ENCODE measurements at regions not wholly inside any gene's neighbourhood (a gene's known extent, or its start where the extent isn't known, plus 50 kb on each side); places are given as distances from the start of the nearest gene placed in this dataset.

DNA sequence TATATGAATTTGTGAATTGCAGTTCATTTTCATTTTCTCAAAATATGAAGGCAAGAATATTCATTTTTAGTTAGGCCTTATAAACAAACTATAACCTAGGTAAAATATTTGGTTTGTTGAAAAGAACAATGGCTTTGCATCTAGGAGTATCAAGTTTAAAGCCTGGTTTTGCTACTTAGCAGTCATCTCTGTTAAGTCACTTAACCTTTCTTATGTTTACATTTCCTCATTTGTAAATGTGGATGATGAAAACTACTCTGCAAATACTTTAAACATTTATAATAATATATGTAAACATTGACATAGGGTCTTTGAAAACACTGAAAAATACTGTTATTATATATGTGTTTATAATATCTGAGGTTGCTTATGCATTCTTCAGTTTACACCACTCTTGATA, 135.5 kb downstream of the CENPW start:
- H3K9me1 ChIP-seq (ENCODE audit: insufficient read depth, low read length), result no peaks in the 10 kb centered on the region
- no peak overlapping the region for H2AK9ac ChIP-seq (replicated peaks; ENCODE audit: low read depth, low read length, poor library complexity)
- H4K8ac ChIP-seq (ENCODE audit: low read depth in 2 of 2, low read length in 2 of 2), result no peak overlapping the region
- CTCF ChIA-PET, result no interaction called here
- no peak overlapping the region for H2AK5ac ChIP-seq (ENCODE audit: low read depth, low read length)
- no peak overlapping the region for H3K4me3 ChIP-seq (ENCODE audit: insufficient read depth, low read depth, low read length)
- intact Hi-C loops (cut with micrococcal nuclease) (no loop called here), dilution Hi-C loops (cut with HindIII; ENCODE audit: low sequenced_read_pairs, unreplicated experiment) (no loop called here), in situ Hi-C loops (cut with MboI; ENCODE audit: low sequenced_read_pairs) (no loop called here)
- H4K20me1 ChIP-seq (ENCODE audit: insufficient read depth, low read length), result no peaks in the 10 kb centered on the region
- DNase-seq (peak; percentile 2), ATAC-seq (ENCODE audit: low read depth) (peak; percentile 75)
- H3K36me3 ChIP-seq (ENCODE audit: control insufficient read depth, insufficient read depth, low read length), result no peaks in the 10 kb centered on the region
- POLR2A ChIA-PET (ENCODE audit: unreplicated experiment), result no interaction called here
- H3K9ac ChIP-seq (ENCODE audit: low read depth, low read length), result no peak overlapping the region
- H4K91ac ChIP-seq (ENCODE audit: insufficient read depth, low read depth, low read length), result no peak overlapping the region
- H3K9me3 ChIP-seq (ENCODE audit: control insufficient read depth, insufficient read depth, low read length), result no peaks in the 10 kb centered on the region
- H2BK120ac ChIP-seq (ENCODE audit: low read depth, low read length), result no peak overlapping the region
- H3K4me1 ChIP-seq (ENCODE audit: control insufficient read depth, insufficient read depth, low read length), result no peaks in the 10 kb centered on the region; the same call in 1 of the 2 replicates
- TF ChIP-seq, protein P1, sequence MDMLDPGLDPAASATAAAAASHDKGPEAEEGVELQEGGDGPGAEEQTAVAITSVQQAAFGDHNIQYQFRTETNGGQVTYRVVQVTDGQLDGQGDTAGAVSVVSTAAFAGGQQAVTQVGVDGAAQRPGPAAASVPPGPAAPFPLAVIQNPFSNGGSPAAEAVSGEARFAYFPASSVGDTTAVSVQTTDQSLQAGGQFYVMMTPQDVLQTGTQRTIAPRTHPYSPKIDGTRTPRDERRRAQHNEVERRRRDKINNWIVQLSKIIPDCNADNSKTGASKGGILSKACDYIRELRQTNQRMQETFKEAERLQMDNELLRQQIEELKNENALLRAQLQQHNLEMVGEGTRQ (IDR thresholded peaks at IDR 0.05; ENCODE audit: low read depth, low read length), result no peak
- TF ChIP-seq, protein P2, sequence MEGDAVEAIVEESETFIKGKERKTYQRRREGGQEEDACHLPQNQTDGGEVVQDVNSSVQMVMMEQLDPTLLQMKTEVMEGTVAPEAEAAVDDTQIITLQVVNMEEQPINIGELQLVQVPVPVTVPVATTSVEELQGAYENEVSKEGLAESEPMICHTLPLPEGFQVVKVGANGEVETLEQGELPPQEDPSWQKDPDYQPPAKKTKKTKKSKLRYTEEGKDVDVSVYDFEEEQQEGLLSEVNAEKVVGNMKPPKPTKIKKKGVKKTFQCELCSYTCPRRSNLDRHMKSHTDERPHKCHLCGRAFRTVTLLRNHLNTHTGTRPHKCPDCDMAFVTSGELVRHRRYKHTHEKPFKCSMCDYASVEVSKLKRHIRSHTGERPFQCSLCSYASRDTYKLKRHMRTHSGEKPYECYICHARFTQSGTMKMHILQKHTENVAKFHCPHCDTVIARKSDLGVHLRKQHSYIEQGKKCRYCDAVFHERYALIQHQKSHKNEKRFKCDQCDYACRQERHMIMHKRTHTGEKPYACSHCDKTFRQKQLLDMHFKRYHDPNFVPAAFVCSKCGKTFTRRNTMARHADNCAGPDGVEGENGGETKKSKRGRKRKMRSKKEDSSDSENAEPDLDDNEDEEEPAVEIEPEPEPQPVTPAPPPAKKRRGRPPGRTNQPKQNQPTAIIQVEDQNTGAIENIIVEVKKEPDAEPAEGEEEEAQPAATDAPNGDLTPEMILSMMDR (conservative IDR thresholded peaks at IDR 0.05; ENCODE audit: low read depth, low read length), result no peak
- TF ChIP-seq MAFK (IDR thresholded peaks at IDR 0.05; ENCODE audit: low read depth, low read length) (no peak), BHLHE40 (IDR thresholded peaks at IDR 0.05; ENCODE audit: low read depth, low read length) (no peak), CHD1 (IDR thresholded peaks at IDR 0.05; ENCODE audit: low read depth, low read length) (no peak), FOS (IDR thresholded peaks at IDR 0.05; ENCODE audit: low read depth, low read length) (no peak), MXI1 (IDR thresholded peaks at IDR 0.05; ENCODE audit: borderline replicate concordance, low read depth, low read length) (no peak), CEBPB (IDR thresholded peaks at IDR 0.05; ENCODE audit: low read depth, low read length) (no peak), POLR2A (IDR thresholded peaks at IDR 0.05; ENCODE audit: low read depth, low read length) (no peak), NFE2L2 (IDR thresholded peaks at IDR 0.05; ENCODE audit: low read depth, low read length) (no peak), SMC3 (IDR thresholded peaks at IDR 0.05; ENCODE audit: low read depth, low read length) (no peak), RFX5 (IDR thresholded peaks at IDR 0.05; ENCODE audit: low read depth, low read length) (no peak), RAD21 (IDR thresholded peaks at IDR 0.05; ENCODE audit: low read length) (no peak), RCOR1 (IDR thresholded peaks at IDR 0.05; ENCODE audit: insufficient replicate concordance, low read length) (no peak), MAZ (IDR thresholded peaks at IDR 0.05; ENCODE audit: borderline replicate concordance, low read depth, low read length) (no peak)
- TF ChIP-seq, protein P3, sequence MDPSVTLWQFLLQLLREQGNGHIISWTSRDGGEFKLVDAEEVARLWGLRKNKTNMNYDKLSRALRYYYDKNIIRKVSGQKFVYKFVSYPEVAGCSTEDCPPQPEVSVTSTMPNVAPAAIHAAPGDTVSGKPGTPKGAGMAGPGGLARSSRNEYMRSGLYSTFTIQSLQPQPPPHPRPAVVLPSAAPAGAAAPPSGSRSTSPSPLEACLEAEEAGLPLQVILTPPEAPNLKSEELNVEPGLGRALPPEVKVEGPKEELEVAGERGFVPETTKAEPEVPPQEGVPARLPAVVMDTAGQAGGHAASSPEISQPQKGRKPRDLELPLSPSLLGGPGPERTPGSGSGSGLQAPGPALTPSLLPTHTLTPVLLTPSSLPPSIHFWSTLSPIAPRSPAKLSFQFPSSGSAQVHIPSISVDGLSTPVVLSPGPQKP (IDR thresholded peaks at IDR 0.05; ENCODE audit: borderline replicate concordance, low read depth, low read length), result no peak
- no peak overlapping the region for H3K27ac ChIP-seq (ENCODE audit: insufficient read depth, low read length)
- H3K14ac ChIP-seq (replicated peaks; ENCODE audit: low read depth, low read length), result no peak overlapping the region
- BruUV-seq (replicated peaks), result no TSS peak
- H3K56ac ChIP-seq (ENCODE audit: extremely low read depth, insufficient read depth, low read length), result no peak overlapping the region
- H3K27me3 ChIP-seq (ENCODE audit: control insufficient read depth, insufficient read depth, low read length), result no peaks in the 10 kb centered on the region; the same call in 1 of the 2 replicates
- no peak overlapping the region for H2BK20ac ChIP-seq (ENCODE audit: low read depth, low read length)
- no peak overlapping the region for H3K4ac ChIP-seq (ENCODE audit: low read depth, low read length)
- H3K79me1 ChIP-seq (ENCODE audit: low read depth in 1 of 2, low read length in 2 of 2), result no peaks in the 10 kb centered on the region
- H2BK5ac ChIP-seq (ENCODE audit: low read depth, low read length, poor library complexity, severe bottlenecking), result no peak overlapping the region
- no peak overlapping the region for H3K4me2 ChIP-seq (ENCODE audit: low read depth, low read length)
- H2AFZ ChIP-seq (replicated peaks; ENCODE audit: low read length, poor library complexity), result no peak overlapping the region
- H2BK15ac ChIP-seq (ENCODE audit: low read depth, low read length), result no peak overlapping the region
- no peak overlapping the region for H3K18ac ChIP-seq (ENCODE audit: low read depth, low read length)
- H3K23ac ChIP-seq (ENCODE audit: low read depth, low read length), result no peak overlapping the region
- H4K5ac ChIP-seq (ENCODE audit: low read depth, low read length), result no peak overlapping the region
